ENCODE measurements at regions not wholly inside any gene's neighbourhood (a gene's known extent, or its start where the extent isn't known, plus 50 kb on each side); places are given as distances from the start of the nearest gene placed in this dataset.

GRCh38 chr18:25962919-25963318, 127.5 kb downstream of the SS18 start:
- no peak for DNase-seq (ENCODE audit: low spot score)

- DNase-seq (ENCODE audit: low spot score), result no peak
Measured at GRCh38 chr18:25962176-25962575, 128.2 kb downstream of the SS18 start.

GRCh38 chr18:25957017-25957416, 133.4 kb downstream of the SS18 start:
- DNase-seq (ENCODE audit: low spot score), result no peak

- no peak for DNase-seq (ENCODE audit: low spot score)
Measured at GRCh38 chr18:25953111-25953510, 137.3 kb downstream of the SS18 start.

GRCh38 chr18:25950321-25950720, 140.1 kb downstream of the SS18 start:
- no peak for DNase-seq (ENCODE audit: low spot score)

- no peak for DNase-seq (ENCODE audit: low spot score)
Measured at GRCh38 chr18:25946540-25946939, 143.9 kb downstream of the SS18 start.

GRCh38 chr18:25935356-25935755, 155.1 kb downstream of the SS18 start:
- no peak for DNase-seq (ENCODE audit: low spot score)

- DNase-seq (ENCODE audit: low spot score), result no peak
Measured at GRCh38 chr18:25931126-25931525, 159.3 kb downstream of the SS18 start.

GRCh38 chr18:25929787-25930186, 160.6 kb downstream of the SS18 start:
- no peak for DNase-seq (ENCODE audit: low spot score)

- DNase-seq (ENCODE audit: low spot score), result no peak
Measured at GRCh38 chr18:25927830-25928229, 162.6 kb downstream of the SS18 start.

GRCh38 chr18:25923193-25923592, 167.2 kb downstream of the SS18 start:
- no peak for DNase-seq (ENCODE audit: low spot score)

GRCh38 chr18:25921677-25922421, 168.6 kb downstream of the SS18 start:
- DNase-seq (ENCODE audit: low spot score), result peak; percentile 52

- DNase-seq (ENCODE audit: low spot score), result no peak
Measured at GRCh38 chr18:25915907-25916306, 174.5 kb downstream of the SS18 start.

GRCh38 chr18:25898965-25899364, 191.4 kb downstream of the SS18 start:
- DNase-seq (ENCODE audit: low spot score), result no peak

GRCh38 chr18:25896956-25897355, 193.5 kb downstream of the SS18 start:
- DNase-seq (ENCODE audit: low spot score), result no peak

- DNase-seq (ENCODE audit: low spot score), result peak; percentile 76
Measured at GRCh38 chr18:25896178-25896780, 194.1 kb downstream of the SS18 start.

- DNase-seq (ENCODE audit: low spot score), result no peak
Measured at GRCh38 chr18:25895518-25895917, 194.9 kb downstream of the SS18 start.

- DNase-seq (ENCODE audit: low spot score), result no peak
Measured at GRCh38 chr18:25886283-25886682, 204.1 kb downstream of the SS18 start.

GRCh38 chr18:25883091-25883490, 207.3 kb downstream of the SS18 start:
- no peak for DNase-seq (ENCODE audit: low spot score)

- no peak for DNase-seq (ENCODE audit: low spot score)
Measured at GRCh38 chr18:25881149-25881548, 209.3 kb downstream of the SS18 start.

GRCh38 chr18:25880441-25880840, 210.0 kb downstream of the SS18 start:
- no peak for DNase-seq (ENCODE audit: low spot score)

GRCh38 chr18:25876330-25876948, 214.0 kb downstream of the SS18 start:
- no peak for DNase-seq (ENCODE audit: low spot score)

- DNase-seq (ENCODE audit: low spot score), result no peak
Measured at GRCh38 chr18:25875551-25876240, 214.7 kb downstream of the SS18 start.

Measured in AG20443 (cell line).